Mammary epithelial cell (primary cell): ENCODE measurements at regions not wholly inside any gene's neighbourhood (a gene's known extent, or its start where the extent isn't known, plus 50 kb on each side); places are given as distances from the start of the nearest gene placed in this dataset.

ENCODE experiments used
- CTCF ChIP-seq, 2 donors: IDR thresholded peaks in 1 of 2; conservative IDR thresholded peaks in 1 of 2; 2 replicates each; pipeline ENCODE4 v1.5.1; 2011 to 2012; ENCODE audit warnings: inconsistent platforms in 2 of 2, low read length in 2 of 2, mild to moderate bottlenecking in 2 of 2, control low read depth in 1 of 2, low read depth in 1 of 2; ENCODE audit not compliant: insufficient read depth in 1 of 2; ENCODE audit errors: extremely low read depth in 1 of 2
- EZH2 ChIP-seq: IDR thresholded peaks from 2 replicates; pipeline ENCODE4 v1.6.1; 2012; ENCODE audit warnings: low read length, inconsistent platforms, borderline replicate concordance

DNA sequence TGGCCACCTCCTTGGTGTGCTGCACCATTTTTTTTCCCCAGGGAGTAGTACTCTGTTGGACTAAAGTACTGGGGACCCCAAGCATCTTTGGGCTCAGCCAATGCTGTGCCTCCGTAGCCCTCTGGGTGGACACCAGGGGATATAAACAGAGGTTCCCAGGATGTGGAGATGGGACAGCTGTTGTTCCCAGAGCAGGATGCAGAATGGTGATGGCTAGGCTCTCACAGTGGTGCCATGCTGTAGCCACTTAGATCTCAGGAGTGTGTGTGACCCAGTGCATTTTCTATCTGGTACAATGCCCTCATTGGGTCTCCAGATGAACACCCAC, 50.9 kb upstream of the SCIN start:
- no peak for TF ChIP-seq CTCF (conservative IDR thresholded peaks at IDR 0.05 in 1 of 2, IDR thresholded peaks at IDR 0.05 in 1 of 2; ENCODE audit: extremely low read depth in 1 of 2, insufficient read depth in 1 of 2, low read depth in 1 of 2, low read length in 2 of 2)
- no peak for TF ChIP-seq EZH2
